IPS-15b (cell line): ENCODE measurements at regions not wholly inside any gene's neighbourhood (a gene's known extent, or its start where the extent isn't known, plus 50 kb on each side); places are given as distances from the start of the nearest gene placed in this dataset.

ENCODE experiments used
- H3K27me3 ChIP-seq: one replicate; pipeline ENCODE4 v1.6.1; 2013; ENCODE audit warnings: low read length; ENCODE audit not compliant: control insufficient read depth, insufficient read depth
- H3K36me3 ChIP-seq: one replicate; pipeline ENCODE4 v1.6.1; 2013; ENCODE audit warnings: low read length; ENCODE audit not compliant: control insufficient read depth, insufficient read depth
- H3K4me1 ChIP-seq: one replicate; pipeline ENCODE4 v1.6.1; 2013; ENCODE audit warnings: mild to moderate bottlenecking, low read length; ENCODE audit not compliant: control insufficient read depth, insufficient read depth
- H3K4me3 ChIP-seq: one replicate; pipeline ENCODE4 v1.5.1; 2013; ENCODE audit warnings: low read depth, low read length
- H3K9ac ChIP-seq: one replicate; pipeline ENCODE4 v1.6.1; 2013; ENCODE audit warnings: low read depth, mild to moderate bottlenecking, low read length
- H3K9me3 ChIP-seq: one replicate; pipeline ENCODE4 v1.6.1; 2013; ENCODE audit warnings: mild to moderate bottlenecking, low read length; ENCODE audit not compliant: control insufficient read depth, insufficient read depth

GRCh38 chr9:16121601-16122286 is 568.9 kb downstream of the CCDC171 start:
- Histone ChIP-seq H3K9me3 (no peaks in the 10 kb centered on the region), H3K27me3 (no peaks in the 10 kb centered on the region), H3K9ac (no peak overlapping the region), H3K4me3 (no peak overlapping the region), H3K36me3 (no peaks in the 10 kb centered on the region), H3K4me1 (no peaks in the 10 kb centered on the region)

- H3K9ac ChIP-seq: no peak overlapping the region
- no peaks in the 10 kb centered on the region for H3K27me3 ChIP-seq
- H3K36me3 ChIP-seq: no peaks in the 10 kb centered on the region
- no peak overlapping the region for H3K4me3 ChIP-seq
- no peaks in the 10 kb centered on the region for H3K4me1 ChIP-seq
- no peaks in the 10 kb centered on the region for H3K9me3 ChIP-seq
These were observed 572.8 kb downstream of the CCDC171 start for GRCh38 chr9:16125629-16126028.

- H3K4me3 ChIP-seq: no peak overlapping the region
- H3K9me3 ChIP-seq: no peaks in the 10 kb centered on the region
- H3K27me3 ChIP-seq: no peaks in the 10 kb centered on the region
- H3K4me1 ChIP-seq: no peaks in the 10 kb centered on the region
- H3K9ac ChIP-seq: no peak overlapping the region
- no peaks in the 10 kb centered on the region for H3K36me3 ChIP-seq
These were observed 573.2 kb downstream of the CCDC171 start for GRCh38 chr9:16126042-16126441.

GRCh38 chr9:16128003-16128402 is 575.2 kb downstream of the CCDC171 start:
- H3K4me3 ChIP-seq: no peak overlapping the region
- no peak overlapping the region for H3K9ac ChIP-seq
- H3K9me3 ChIP-seq: no peaks in the 10 kb centered on the region

GRCh38 chr9:16131264-16131663 is 578.4 kb downstream of the CCDC171 start:
- H3K9ac ChIP-seq: no peak overlapping the region
- H3K36me3 ChIP-seq: no peaks in the 10 kb centered on the region
- no peak overlapping the region for H3K4me3 ChIP-seq
- H3K27me3 ChIP-seq: peaks cover 8% of the 10 kb centered on the region
- H3K9me3 ChIP-seq: no peaks in the 10 kb centered on the region
- no peaks in the 10 kb centered on the region for H3K4me1 ChIP-seq

More at GRCh38 chr9:16128003-16128402, 575.2 kb downstream of the CCDC171 start:
- no peaks in the 10 kb centered on the region for H3K4me1 ChIP-seq
- H3K36me3 ChIP-seq: no peaks in the 10 kb centered on the region
- H3K27me3 ChIP-seq: peaks cover 2% of the 10 kb centered on the region

GRCh38 chr9:16132513-16132912 is 579.7 kb downstream of the CCDC171 start:
- Histone ChIP-seq H3K9ac (no peak overlapping the region), H3K36me3 (no peaks in the 10 kb centered on the region), H3K27me3 (peaks cover 8% of the 10 kb centered on the region), H3K4me1 (no peaks in the 10 kb centered on the region), H3K9me3 (no peaks in the 10 kb centered on the region), H3K4me3 (no peak overlapping the region)

DNA sequence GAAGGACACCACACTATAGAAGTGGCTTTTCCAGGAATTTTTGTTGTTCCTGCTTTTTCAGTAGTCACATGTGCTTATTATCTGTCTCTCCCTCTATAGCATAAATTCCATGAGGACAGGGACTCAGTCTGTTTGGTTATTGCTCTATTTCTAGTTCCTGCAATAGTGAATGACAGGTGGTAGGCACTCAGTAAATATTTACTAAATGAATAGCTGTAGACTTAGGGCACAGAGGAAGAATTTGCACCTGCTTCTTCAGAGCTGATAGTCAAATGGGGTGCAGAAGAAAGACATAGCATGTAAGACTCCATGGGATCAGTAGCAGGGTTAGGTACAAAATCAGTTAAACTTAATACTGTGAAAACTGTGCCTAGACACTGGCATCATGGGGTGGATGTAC is 580.2 kb downstream of the CCDC171 start:
- no peaks in the 10 kb centered on the region for H3K9me3 ChIP-seq
- H3K9ac ChIP-seq: no peak overlapping the region
- peaks cover 8% of the 10 kb centered on the region for H3K27me3 ChIP-seq
- H3K4me3 ChIP-seq: no peak overlapping the region
- no peaks in the 10 kb centered on the region for H3K4me1 ChIP-seq
- H3K36me3 ChIP-seq: no peaks in the 10 kb centered on the region

GRCh38 chr9:16133556-16134227 is 580.8 kb downstream of the CCDC171 start:
- Histone ChIP-seq H3K4me1 (no peaks in the 10 kb centered on the region), H3K27me3 (peaks cover 8% of the 10 kb centered on the region), H3K9me3 (no peaks in the 10 kb centered on the region), H3K9ac (no peak overlapping the region), H3K4me3 (no peak overlapping the region), H3K36me3 (no peaks in the 10 kb centered on the region)

DNA sequence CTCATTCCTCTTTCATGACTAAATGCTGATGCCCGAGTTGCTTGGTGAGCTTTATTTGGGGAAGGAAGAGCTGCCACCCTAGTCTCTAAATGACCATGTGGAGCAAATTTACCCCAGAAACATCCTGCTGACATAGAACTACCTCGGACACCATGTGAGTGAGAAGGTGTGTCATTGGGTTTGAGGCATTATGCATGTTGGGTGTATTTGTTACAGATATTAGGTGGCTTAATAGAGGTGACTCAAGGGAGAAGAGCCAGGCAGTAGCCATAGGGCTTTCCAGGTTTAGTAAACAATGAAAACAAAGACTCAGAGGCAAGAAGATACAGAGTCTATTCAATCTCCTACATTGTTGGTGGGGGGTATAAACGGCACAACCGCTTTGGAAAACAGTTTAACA is 581.5 kb downstream of the CCDC171 start:
- Histone ChIP-seq H3K9ac (no peak overlapping the region), H3K36me3 (no peaks in the 10 kb centered on the region), H3K27me3 (peaks cover 8% of the 10 kb centered on the region), H3K9me3 (no peaks in the 10 kb centered on the region), H3K4me3 (no peak overlapping the region), H3K4me1 (no peaks in the 10 kb centered on the region)

GRCh38 chr9:16135968-16136367 is 583.1 kb downstream of the CCDC171 start:
- no peaks in the 10 kb centered on the region for H3K9me3 ChIP-seq
- H3K9ac ChIP-seq: no peak overlapping the region
- H3K36me3 ChIP-seq: no peaks in the 10 kb centered on the region
- no peaks in the 10 kb centered on the region for H3K4me1 ChIP-seq
- H3K4me3 ChIP-seq: no peak overlapping the region
- peaks cover 8% of the 10 kb centered on the region for H3K27me3 ChIP-seq

- Histone ChIP-seq H3K4me3 (no peak overlapping the region), H3K36me3 (no peaks in the 10 kb centered on the region), H3K4me1 (no peaks in the 10 kb centered on the region), H3K27me3 (peaks cover 8% of the 10 kb centered on the region), H3K9me3 (no peaks in the 10 kb centered on the region), H3K9ac (no peak overlapping the region)
These were observed 583.6 kb downstream of the CCDC171 start for GRCh38 chr9:16136451-16136850.

GRCh38 chr9:16136961-16137360 is 584.1 kb downstream of the CCDC171 start:
- peaks cover 8% of the 10 kb centered on the region for H3K27me3 ChIP-seq
- no peaks in the 10 kb centered on the region for H3K4me1 ChIP-seq
- no peak overlapping the region for H3K4me3 ChIP-seq
- no peak overlapping the region for H3K9ac ChIP-seq
- H3K9me3 ChIP-seq: no peaks in the 10 kb centered on the region
- no peaks in the 10 kb centered on the region for H3K36me3 ChIP-seq
